ENCODE measurements at regions not wholly inside any gene's neighbourhood (a gene's known extent, or its start where the extent isn't known, plus 50 kb on each side); places are given as distances from the start of the nearest gene placed in this dataset.

DNA sequence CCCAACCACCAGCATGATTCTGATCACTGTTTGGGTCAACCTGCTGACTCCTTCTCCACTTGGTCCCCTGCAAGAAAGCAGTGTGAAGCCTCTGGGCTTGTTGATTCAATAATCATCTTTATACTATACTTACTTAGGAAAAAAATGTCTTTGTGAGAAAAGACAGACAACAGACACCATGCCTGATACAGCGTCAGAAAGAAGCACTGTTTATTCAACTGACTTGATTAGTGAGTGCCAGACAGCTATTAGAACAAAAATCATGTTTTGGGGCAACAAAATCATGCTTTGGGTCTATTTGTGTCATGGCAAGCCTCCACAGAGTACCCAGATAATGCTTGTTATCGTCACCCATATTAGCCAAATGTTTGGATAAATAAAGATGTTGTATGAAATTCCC is 58.7 kb upstream of the ATL2 start:
- H3K4me3 ChIP-seq, result no peak overlapping the region
- TF ChIP-seq POLR2A (IDR thresholded peaks at IDR 0.05; ENCODE audit: low read depth) (no peak), POLR2AphosphoS5 (IDR thresholded peaks at IDR 0.05) (no peak), EP300 (IDR thresholded peaks at IDR 0.05) (no peak)
- TF ChIP-seq, protein P1, sequence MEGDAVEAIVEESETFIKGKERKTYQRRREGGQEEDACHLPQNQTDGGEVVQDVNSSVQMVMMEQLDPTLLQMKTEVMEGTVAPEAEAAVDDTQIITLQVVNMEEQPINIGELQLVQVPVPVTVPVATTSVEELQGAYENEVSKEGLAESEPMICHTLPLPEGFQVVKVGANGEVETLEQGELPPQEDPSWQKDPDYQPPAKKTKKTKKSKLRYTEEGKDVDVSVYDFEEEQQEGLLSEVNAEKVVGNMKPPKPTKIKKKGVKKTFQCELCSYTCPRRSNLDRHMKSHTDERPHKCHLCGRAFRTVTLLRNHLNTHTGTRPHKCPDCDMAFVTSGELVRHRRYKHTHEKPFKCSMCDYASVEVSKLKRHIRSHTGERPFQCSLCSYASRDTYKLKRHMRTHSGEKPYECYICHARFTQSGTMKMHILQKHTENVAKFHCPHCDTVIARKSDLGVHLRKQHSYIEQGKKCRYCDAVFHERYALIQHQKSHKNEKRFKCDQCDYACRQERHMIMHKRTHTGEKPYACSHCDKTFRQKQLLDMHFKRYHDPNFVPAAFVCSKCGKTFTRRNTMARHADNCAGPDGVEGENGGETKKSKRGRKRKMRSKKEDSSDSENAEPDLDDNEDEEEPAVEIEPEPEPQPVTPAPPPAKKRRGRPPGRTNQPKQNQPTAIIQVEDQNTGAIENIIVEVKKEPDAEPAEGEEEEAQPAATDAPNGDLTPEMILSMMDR (IDR thresholded peaks at IDR 0.05), result no peak
- WGBS, result 66% methylated on average over 2 of the region's 2 CpGs
- H3K36me3 ChIP-seq, result no peaks in the 10 kb centered on the region
- peaks cover 0 to 42% (median 29%) of the 10 kb centered on the region in 4 donors for H3K4me1 ChIP-seq
- H3K27ac ChIP-seq (replicated peaks in 1 of 4), result no peak overlapping the region
- H3K27me3 ChIP-seq, result no peaks in the 10 kb centered on the region
- intact Hi-C loops (cut with DNase I), result no loop called here
- no peak for DNase-seq (ENCODE audit: extremely low spot score)
- H3K9me3 ChIP-seq, result no peaks in the 10 kb centered on the region

DNA sequence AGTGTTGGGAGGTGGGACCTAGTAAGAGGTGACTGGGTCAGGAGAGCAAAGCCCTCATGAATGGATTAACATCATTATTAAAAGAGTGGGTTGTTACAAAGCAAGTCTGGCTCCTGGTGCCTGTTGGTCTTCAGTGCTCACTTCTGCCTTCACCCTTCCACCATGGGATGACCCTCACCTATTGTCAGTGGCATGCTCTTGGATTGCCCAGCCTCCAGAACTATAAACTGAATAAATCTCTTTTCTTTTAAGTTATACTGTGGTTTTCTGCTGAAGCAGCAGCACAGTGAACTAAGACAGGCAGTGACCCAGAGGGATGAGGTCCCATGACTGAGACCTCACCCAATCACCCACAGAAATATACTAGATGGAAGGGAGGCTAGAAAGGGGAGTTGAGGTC is 57.5 kb upstream of the ATL2 start:
- Histone ChIP-seq H3K4me1 (peaks cover 0 to 32% (median 24%) of the 10 kb centered on the region in 4 donors), H3K4me3 (no peak overlapping the region), H3K9me3 (no peaks in the 10 kb centered on the region), H3K27me3 (no peaks in the 10 kb centered on the region), H3K36me3 (no peaks in the 10 kb centered on the region), H3K27ac (replicated peaks in 1 of 4) (no peak overlapping the region)
- intact Hi-C loops (cut with DNase I), result no loop called here
- no peak for TF ChIP-seq EP300 (IDR thresholded peaks at IDR 0.05)
- no peak for TF ChIP-seq POLR2AphosphoS5 (IDR thresholded peaks at IDR 0.05)
- TF ChIP-seq, protein P1 (IDR thresholded peaks at IDR 0.05), result no peak
- no peak for TF ChIP-seq POLR2A (IDR thresholded peaks at IDR 0.05; ENCODE audit: low read depth)
- no peak for DNase-seq (ENCODE audit: extremely low spot score)

DNA sequence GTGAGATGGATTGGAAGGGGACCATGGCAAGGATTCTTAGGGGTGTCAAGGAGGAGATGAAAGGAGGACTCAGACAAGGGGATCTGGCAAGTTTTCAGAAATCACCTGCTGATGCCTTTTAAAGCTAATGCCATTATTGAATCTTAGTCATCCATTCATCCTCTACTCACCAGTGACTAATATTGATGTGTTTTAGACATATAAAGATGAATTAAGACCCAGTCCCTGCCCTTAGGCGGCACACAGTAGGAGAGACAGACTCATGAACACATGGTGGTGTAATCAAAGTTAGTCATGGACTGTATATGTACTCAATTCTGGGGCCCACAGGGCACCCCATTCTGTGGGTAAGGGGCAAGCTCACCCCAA is 56.5 kb upstream of the ATL2 start:
- no peaks in the 10 kb centered on the region for H3K27me3 ChIP-seq
- intact Hi-C loops (cut with DNase I), result no loop called here
- DNase-seq (ENCODE audit: extremely low spot score), result no peak
- H3K4me3 ChIP-seq, result no peak overlapping the region
- whole genome bisulfite sequencing, result 85% methylated on average over 1 of the region's 1 CpG
- no peaks in the 10 kb centered on the region for H3K36me3 ChIP-seq
- no peaks in the 10 kb centered on the region for H3K9me3 ChIP-seq
- H3K27ac ChIP-seq (replicated peaks in 1 of 4), result no peak overlapping the region
- TF ChIP-seq EP300 (IDR thresholded peaks at IDR 0.05) (no peak), POLR2A (IDR thresholded peaks at IDR 0.05; ENCODE audit: low read depth) (no peak), POLR2AphosphoS5 (IDR thresholded peaks at IDR 0.05) (no peak)
- TF ChIP-seq, protein P1 (IDR thresholded peaks at IDR 0.05), result no peak
- H3K4me1 ChIP-seq, result peaks cover 0 to 38% (median 26%) of the 10 kb centered on the region in 4 donors

DNA sequence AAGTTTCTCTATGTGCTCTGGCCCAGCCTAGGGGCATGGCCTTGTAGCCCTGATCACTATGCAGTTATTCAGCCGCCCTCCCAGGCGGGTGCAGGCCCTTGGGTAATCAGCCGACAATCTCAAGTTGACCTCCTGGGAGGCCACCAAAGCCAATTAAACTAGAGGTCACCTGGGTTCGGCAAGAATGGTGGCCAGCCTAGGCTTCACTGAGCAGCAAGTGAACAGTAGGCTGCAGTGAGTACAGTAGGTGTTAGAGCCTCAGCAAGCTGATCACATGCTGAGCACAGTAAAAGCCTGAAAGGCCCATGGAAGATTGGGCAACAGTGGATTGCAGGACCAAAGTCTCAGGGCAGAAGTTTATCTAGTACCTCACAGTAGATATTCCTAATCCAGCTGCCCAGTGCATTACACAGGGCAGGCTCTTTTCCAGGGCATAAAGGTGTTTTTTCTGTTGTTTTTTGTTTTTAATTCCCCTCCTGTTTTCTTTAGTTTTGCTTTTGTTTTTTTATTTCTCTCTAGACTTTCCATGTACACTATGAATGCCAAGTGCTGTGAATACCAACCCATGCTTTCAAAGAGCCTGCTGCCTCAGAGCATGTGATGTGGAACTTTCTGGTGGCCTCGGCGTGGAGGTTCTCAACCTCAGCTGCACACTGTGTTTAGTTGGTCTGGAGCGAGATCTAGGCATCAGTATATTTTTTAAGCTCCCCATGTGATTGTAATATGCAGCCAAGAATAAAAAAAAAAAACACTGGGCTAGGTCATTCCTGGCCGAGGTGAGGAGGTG is 55.9 kb upstream of the ATL2 start:
- Histone ChIP-seq H3K4me3 (no peak overlapping the region), H3K27ac (replicated peaks in 1 of 4) (peak overlapping the region in 3 of 4 donors; percentile 10 to 33 (median 32)), H3K27me3 (no peaks in the 10 kb centered on the region), H3K4me1 (peaks cover 0 to 39% (median 30%) of the 10 kb centered on the region in 4 donors), H3K9me3 (no peaks in the 10 kb centered on the region), H3K36me3 (no peaks in the 10 kb centered on the region)
- TF ChIP-seq, protein P1 (IDR thresholded peaks at IDR 0.05), result no peak
- TF ChIP-seq POLR2AphosphoS5 (IDR thresholded peaks at IDR 0.05), result no peak
- no peak for TF ChIP-seq EP300 (IDR thresholded peaks at IDR 0.05)
- TF ChIP-seq POLR2A (IDR thresholded peaks at IDR 0.05; ENCODE audit: low read depth), result no peak
- WGBS, result 78% methylated on average over 8 of the region's 8 CpGs
- DNase-seq (ENCODE audit: extremely low spot score), result no peak
- intact Hi-C loops (cut with DNase I), result no loop called here
